Heart left ventricle (tissue), 13 donors: ENCODE measurements at regions not wholly inside any gene's neighbourhood (a gene's known extent, or its start where the extent isn't known, plus 50 kb on each side); places are given as distances from the start of the nearest gene placed in this dataset.

Experiments
- CTCF ChIP-seq, 12 donors: fragments of 200-600 bp; sonication (generic) in 4 of 12; IDR thresholded peaks; one replicate each; pipeline versions ENCODE4 v1.5.0 to v1.8.0; 2018 to 2022; ENCODE audit warnings: antibody characterized with exemption in 12 of 12, mild to moderate bottlenecking in 5 of 12
- POLR2A ChIP-seq, 2 donors: fragments of 450-650 bp; IDR thresholded peaks; one replicate each; pipeline ENCODE4 v1.6.1; 2017; ENCODE audit warnings: antibody characterized with exemption in 2 of 2, mild to moderate bottlenecking in 2 of 2, moderate library complexity in 2 of 2
- donor health status: ischemic (EF 13 %, LVEDD 7.1; RV severe dilation, severe dysfunction).
- donor health status: DM: no; HTN: yes; CAD: no.
- donor health status: DM: no; HTN: no; CAD: no.
- donor health status: ischemic (EF 25% LVEDD 6.9; RV normal size, moderate dysfunction).
- donor health status: ischemic (EF 25% LVEDD 5.7; RV mildly dilated, moderate dysfunction).
- donor health status: ischemic (EF 35%, LVEDD 5.7; RV mildly dilated, moderate dysfunction).
- donor health status: nonischemic (EF 11% LVEDD 7.7; RV severe dilation, severe dysfunction).
- donor health status: DM: yes; HTN: yes; CAD: no.
- donor health status: PGD.
- donor health status: ischemic (EF 29% LVEDD 5.4; RV normal size, mild dysfunction).
- donor health status: nonischemic (EF 23%, LVEDD 6.1; RV moderate dilation, normal function).

DNA sequence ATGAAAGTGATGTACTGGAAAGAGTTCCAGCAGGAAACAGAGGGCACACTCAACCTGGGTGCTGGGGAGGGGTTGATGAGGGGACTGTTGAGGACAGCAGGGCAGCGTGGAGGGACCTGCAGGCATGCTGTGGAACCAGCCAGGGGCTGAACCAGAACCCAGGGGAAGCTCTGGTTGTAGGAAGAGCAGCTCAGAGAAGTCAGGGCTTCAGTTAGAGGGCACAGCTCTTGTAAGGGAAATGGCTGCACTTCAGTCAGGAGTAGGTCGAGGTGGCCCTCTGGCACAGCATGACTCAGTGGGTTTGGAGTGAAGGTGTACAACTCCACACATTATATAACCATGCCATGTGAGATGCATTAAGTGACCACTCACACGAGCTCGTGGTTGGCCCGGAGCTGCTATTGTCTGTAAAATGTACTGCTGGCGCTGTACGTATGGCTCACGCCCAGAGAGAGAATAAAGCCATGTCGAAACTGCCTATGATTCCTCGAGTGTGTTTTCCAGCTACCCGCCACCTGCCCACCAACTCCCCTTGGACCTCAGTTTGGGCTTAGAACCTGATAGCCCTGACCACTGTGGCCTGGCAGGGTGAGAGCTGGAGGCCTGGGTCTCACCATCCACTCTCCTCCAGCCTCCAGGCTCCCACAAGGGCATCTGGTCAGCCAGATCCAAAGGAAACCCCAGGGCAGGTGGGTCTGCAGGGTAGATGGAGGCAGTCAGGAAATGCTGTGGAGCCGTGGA is 136.5 kb upstream of the HS6ST1 start:
- no peak for TF ChIP-seq CTCF (IDR thresholded peaks at IDR 0.05)
- no peak for TF ChIP-seq POLR2A (IDR thresholded peaks at IDR 0.05)
